ENCODE measurements at regions not wholly inside any gene's neighbourhood (a gene's known extent, or its start where the extent isn't known, plus 50 kb on each side); places are given as distances from the start of the nearest gene placed in this dataset.

- no peak for TF ChIP-seq CBX2 (IDR thresholded peaks at IDR 0.05; ENCODE audit: insufficient read depth, low read length, poor library complexity, severe bottlenecking)
- TF ChIP-seq MGA (IDR thresholded peaks at IDR 0.05) = peak; percentile 20; the same call in 1 of the 2 replicates
- TF ChIP-seq FUS (optimal IDR thresholded peaks at IDR 0.05; ENCODE audit: low read depth, low read length) = no peak
- TF ChIP-seq LARP7 (IDR thresholded peaks at IDR 0.05) = peak; percentile 76
- peak; percentile 58 for TF ChIP-seq L3MBTL2 (IDR thresholded peaks at IDR 0.05)
- no peak for TF ChIP-seq ESRRB (CRISPR knock-in tag; IDR thresholded peaks at IDR 0.05; ENCODE audit: borderline replicate concordance)
- 0 out of 2 replicates have a peak, but pooled peaks have one; percentile 28 for TF ChIP-seq HLTF (IDR thresholded peaks at IDR 0.05)
- TF ChIP-seq AFF1 (IDR thresholded peaks at IDR 0.05; ENCODE audit: low read depth in 1 of 2, partially characterized antibody in 2 of 2) = peak; percentile 37 to 46
- peak; percentile 53; the same call in 1 of the 2 replicates for TF ChIP-seq SMARCA5 (IDR thresholded peaks at IDR 0.05)
- no peak for TF ChIP-seq FOXP4 (CRISPR knock-in tag; IDR thresholded peaks at IDR 0.05; ENCODE audit: borderline replicate concordance)
Measured at GRCh38 chr21:14751602-14752344, 205.7 kb upstream of the SAMSN1 start (continued).

All from K562 (cell line).